KMS-11 (cell line): ENCODE measurements at regions not wholly inside any gene's neighbourhood (a gene's known extent, or its start where the extent isn't known, plus 50 kb on each side); places are given as distances from the start of the nearest gene placed in this dataset.

Experiments
- H2AFZ ChIP-seq: fragments of 200-600 bp; sonication (generic); 2 replicates; pipeline ENCODE4 v1.6.1; 2016; ENCODE audit warnings: antibody characterized with exemption, mixed run types, low read depth
- H3K27ac ChIP-seq: fragments of 200-600 bp; sonication (generic); 2 replicates; pipeline ENCODE4 v1.6.1; 2016; ENCODE audit warnings: mild to moderate bottlenecking, mixed run types
- H3K27me3 ChIP-seq: fragments of 200-600 bp; sonication (generic); 2 replicates; pipeline ENCODE4 v1.6.1; 2017; ENCODE audit warnings: mild to moderate bottlenecking, low read depth, mixed run types, moderate library complexity; ENCODE audit not compliant: insufficient read depth
- H3K36me3 ChIP-seq: fragments of 200-600 bp; sonication (generic); 2 replicates; pipeline ENCODE4 v1.6.1; 2017; ENCODE audit warnings: mild to moderate bottlenecking, mixed run types; ENCODE audit not compliant: insufficient read depth
- H3K4me1 ChIP-seq: fragments of 200-600 bp; sonication (generic); 2 replicates; pipeline ENCODE4 v1.6.1; 2016; ENCODE audit warnings: mild to moderate bottlenecking, low read depth, mixed run types; ENCODE audit not compliant: poor library complexity, severe bottlenecking
- H3K4me2 ChIP-seq: fragments of 200-600 bp; sonication (generic); 2 replicates; pipeline ENCODE4 v1.7.0; 2016; ENCODE audit warnings: mild to moderate bottlenecking, mixed run types
- H3K4me3 ChIP-seq: fragments of 200-600 bp; sonication (generic); IDR thresholded peaks from 2 replicates; pipeline ENCODE4 v1.6.1; 2017; ENCODE audit warnings: low read depth, low read length, mixed read lengths; ENCODE audit not compliant: insufficient read depth
- H3K79me2 ChIP-seq: fragments of 200-600 bp; sonication (generic); 2 replicates; pipeline ENCODE4 v1.6.1; 2016; ENCODE audit warnings: low read depth, mixed run types; ENCODE audit not compliant: insufficient read depth
- H3K9ac ChIP-seq: fragments of 200-600 bp; sonication (generic); 2 replicates; pipeline ENCODE4 v1.6.1; 2016; ENCODE audit warnings: mild to moderate bottlenecking, mixed run types
- H4K20me1 ChIP-seq: fragments of 200-600 bp; sonication (generic); 2 replicates; pipeline ENCODE4 v1.6.1; 2016; ENCODE audit warnings: mild to moderate bottlenecking, mixed run types; ENCODE audit not compliant: insufficient read depth
- CTCF ChIP-seq: fragments of 200-600 bp; sonication (generic); conservative IDR thresholded peaks from 2 replicates; pipeline ENCODE4 v1.6.1; 2017; ENCODE audit warnings: low read depth, mild to moderate bottlenecking, antibody characterized with exemption, low read length, moderate library complexity, mixed read lengths

- Histone ChIP-seq H3K27ac (no peak overlapping the region), H3K36me3 (no peaks in the 10 kb centered on the region), H2AFZ (no peak overlapping the region), H3K4me2 (no peak overlapping the region), H3K4me3 (no peak overlapping the region), H3K4me1 (no peaks in the 10 kb centered on the region), H3K9ac (no peak overlapping the region), H3K79me2 (no peaks in the 10 kb centered on the region), H4K20me1 (no peaks in the 10 kb centered on the region), H3K27me3 (no peaks in the 10 kb centered on the region)
- no peak for TF ChIP-seq CTCF
These were observed 163.4 kb downstream of the SNX18 start for GRCh38 chr5:54680998-54681397.

GRCh38 chr5:54679686-54680085 is 162.1 kb downstream of the SNX18 start:
- H3K9ac ChIP-seq, result no peak overlapping the region
- H3K79me2 ChIP-seq, result no peaks in the 10 kb centered on the region
- no peak overlapping the region for H3K4me2 ChIP-seq
- no peaks in the 10 kb centered on the region for H3K36me3 ChIP-seq
- H4K20me1 ChIP-seq, result no peaks in the 10 kb centered on the region
- TF ChIP-seq CTCF, result no peak
- no peak overlapping the region for H3K27ac ChIP-seq
- no peak overlapping the region for H2AFZ ChIP-seq
- no peaks in the 10 kb centered on the region for H3K4me1 ChIP-seq
- no peak overlapping the region for H3K4me3 ChIP-seq
- H3K27me3 ChIP-seq, result no peaks in the 10 kb centered on the region

- no peak for TF ChIP-seq CTCF
- H3K27ac ChIP-seq, result no peak overlapping the region
- H3K36me3 ChIP-seq, result no peaks in the 10 kb centered on the region
- no peak overlapping the region for H3K4me2 ChIP-seq
- H3K4me3 ChIP-seq, result no peak overlapping the region
- no peaks in the 10 kb centered on the region for H3K27me3 ChIP-seq
- H3K4me1 ChIP-seq, result peaks cover 6% of the 10 kb centered on the region
- H2AFZ ChIP-seq, result no peak overlapping the region
- no peaks in the 10 kb centered on the region for H4K20me1 ChIP-seq
- no peak overlapping the region for H3K9ac ChIP-seq
- H3K79me2 ChIP-seq, result no peaks in the 10 kb centered on the region
These were observed 161.2 kb downstream of the SNX18 start for GRCh38 chr5:54678737-54679136.

GRCh38 chr5:54676481-54677340 is 159.2 kb downstream of the SNX18 start:
- H3K4me2 ChIP-seq, result no peak overlapping the region
- no peak overlapping the region for H3K27ac ChIP-seq
- TF ChIP-seq CTCF, result no peak
- H3K9ac ChIP-seq, result no peak overlapping the region
- H3K36me3 ChIP-seq, result no peaks in the 10 kb centered on the region
- no peaks in the 10 kb centered on the region for H4K20me1 ChIP-seq
- no peaks in the 10 kb centered on the region for H3K79me2 ChIP-seq
- H2AFZ ChIP-seq, result no peak overlapping the region
- no peaks in the 10 kb centered on the region for H3K27me3 ChIP-seq
- H3K4me1 ChIP-seq, result peaks cover 8% of the 10 kb centered on the region
- no peak overlapping the region for H3K4me3 ChIP-seq
